ENCODE measurements at regions not wholly inside any gene's neighbourhood (a gene's known extent, or its start where the extent isn't known, plus 50 kb on each side); places are given as distances from the start of the nearest gene placed in this dataset.

GRCh38 chr11:95517453-95517852, 272.1 kb downstream of the FAM76B start:
- no peak for DNase-seq (ENCODE audit: low read depth)
- H3K4me3 ChIP-seq (replicated peaks; ENCODE audit: low read depth, low read length), result no peak overlapping the region
- no peak for TF ChIP-seq CTCF (IDR thresholded peaks at IDR 0.05; ENCODE audit: low read length, missing control alignments)

GRCh38 chr11:95516786-95517185, 272.8 kb downstream of the FAM76B start:
- H3K4me3 ChIP-seq (replicated peaks; ENCODE audit: low read depth, low read length), result no peak overlapping the region
- TF ChIP-seq CTCF (IDR thresholded peaks at IDR 0.05; ENCODE audit: low read length, missing control alignments), result no peak
- peak; percentile 64 for DNase-seq (ENCODE audit: low read depth)

GRCh38 chr11:95516175-95516574, 273.4 kb downstream of the FAM76B start:
- DNase-seq (ENCODE audit: low read depth), result no peak
- no peak for TF ChIP-seq CTCF (IDR thresholded peaks at IDR 0.05; ENCODE audit: low read length, missing control alignments)
- H3K4me3 ChIP-seq (replicated peaks; ENCODE audit: low read depth, low read length), result no peak overlapping the region

GRCh38 chr11:95515371-95515770, 274.2 kb downstream of the FAM76B start:
- no peak for TF ChIP-seq CTCF (IDR thresholded peaks at IDR 0.05; ENCODE audit: low read length, missing control alignments)
- DNase-seq (ENCODE audit: low read depth), result no peak
- H3K4me3 ChIP-seq (replicated peaks; ENCODE audit: low read depth, low read length), result no peak overlapping the region

- no peak overlapping the region for H3K4me3 ChIP-seq (replicated peaks; ENCODE audit: low read depth, low read length)
- DNase-seq (ENCODE audit: low read depth), result no peak
- no peak for TF ChIP-seq CTCF (IDR thresholded peaks at IDR 0.05; ENCODE audit: low read length, missing control alignments)
Measured at GRCh38 chr11:95514416-95515110, 275.0 kb downstream of the FAM76B start.

- DNase-seq (ENCODE audit: low read depth), result peak; percentile 88
- TF ChIP-seq CTCF (IDR thresholded peaks at IDR 0.05; ENCODE audit: low read length, missing control alignments), result no peak
- no peak overlapping the region for H3K4me3 ChIP-seq (replicated peaks; ENCODE audit: low read depth, low read length)
Measured at GRCh38 chr11:95512682-95513081, 276.9 kb downstream of the FAM76B start.

GRCh38 chr11:95512177-95512576, 277.4 kb downstream of the FAM76B start:
- DNase-seq (ENCODE audit: low read depth), result peak; percentile 53
- TF ChIP-seq CTCF (IDR thresholded peaks at IDR 0.05; ENCODE audit: low read length, missing control alignments), result no peak
- no peak overlapping the region for H3K4me3 ChIP-seq (replicated peaks; ENCODE audit: low read depth, low read length)

All from fibroblast of pulmonary artery (primary cell).